HEK293 (cell line): ENCODE measurements at regions not wholly inside any gene's neighbourhood (a gene's known extent, or its start where the extent isn't known, plus 50 kb on each side); places are given as distances from the start of the nearest gene placed in this dataset.

Experiments used
- CTCF ChIA-PET: fragments of 350-600 bp; formaldehyde crosslinking; extraction: SDS; loops from one replicate; lab custom pipeline; 2021; ENCODE audit warnings: antibody characterized with exemption; lab: Yijun Ruan, JAX
- POLR2A ChIA-PET: fragments of 300-600 bp; formaldehyde crosslinking; extraction: SDS; loops from one replicate; lab custom pipeline; 2020; ENCODE audit warnings: antibody characterized with exemption, inconsistent platforms; lab: Yijun Ruan, JAX
- H3K27ac ChIP-seq: fragments of 200-500 bp; sonication (Bioruptor generic); 2 replicates; pipeline ENCODE4 v1.5.1; 2014; ENCODE audit warnings: low read depth, low read length, control low read depth, inconsistent platforms; ENCODE audit errors: extremely low read depth
- H3K36me3 ChIP-seq, 2 experiments: fragments of 200-500 bp in 1 of 2; sonication (Bioruptor generic) in 1 of 2; 1 replicate in 1 of 2; 2 replicates in 1 of 2; pipeline ENCODE4 v1.5.1; 2014 to 2017; ENCODE audit warnings: inconsistent platforms in 2 of 2, low read length in 2 of 2; ENCODE audit not compliant: control insufficient read depth in 2 of 2, insufficient read depth in 1 of 2
- H3K4me1 ChIP-seq: fragments of 200-500 bp; sonication (Bioruptor generic); 2 replicates; pipeline ENCODE4 v1.5.1; 2014; ENCODE audit warnings: mild to moderate bottlenecking, low read length, inconsistent platforms; ENCODE audit not compliant: control insufficient read depth, insufficient read depth
- H3K4me3 ChIP-seq: 2 replicates; pipeline ENCODE4 v1.5.1; 2011; ENCODE audit warnings: low read depth, mild to moderate bottlenecking, control low read depth, low read length, moderate library complexity
- H3K9me3 ChIP-seq: fragments of 200-500 bp; sonication (Bioruptor generic); 2 replicates; pipeline ENCODE4 v1.5.1; 2014; ENCODE audit warnings: low read depth, low read length, inconsistent platforms; ENCODE audit not compliant: control insufficient read depth, insufficient read depth
- EGR2 ChIP-seq: fragments of 450-650 bp; formaldehyde crosslinking; IDR thresholded peaks from 2 replicates; pipeline ENCODE4 v1.5.1; 2016; ENCODE audit warnings: low read depth, missing biosample characterization, missing genetic modification characterization
- FEZF1 ChIP-seq: fragments of 450-650 bp; formaldehyde crosslinking; IDR thresholded peaks from 2 replicates; pipeline ENCODE4 v1.5.1; 2016; ENCODE audit warnings: missing biosample characterization, missing genetic modification characterization
- SCRT2 ChIP-seq: fragments of 450-650 bp; formaldehyde crosslinking; IDR thresholded peaks from 2 replicates; pipeline ENCODE4 v1.5.1; 2016; ENCODE audit warnings: missing biosample characterization, missing genetic modification characterization
- ZNF114 ChIP-seq: fragments of 450-650 bp; formaldehyde crosslinking; IDR thresholded peaks from 2 replicates; pipeline ENCODE4 v1.5.0; 2017; ENCODE audit warnings: missing biosample characterization, missing genetic modification characterization
- ZNF140 ChIP-seq: fragments of 450-650 bp; formaldehyde crosslinking; IDR thresholded peaks from 2 replicates; pipeline ENCODE4 v1.5.1; 2016; ENCODE audit warnings: missing biosample characterization, missing genetic modification characterization
- ZNF16 ChIP-seq: fragments of 450-650 bp; formaldehyde crosslinking; IDR thresholded peaks from 2 replicates; pipeline ENCODE4 v1.5.1; 2016; ENCODE audit warnings: low read depth, missing biosample characterization, missing genetic modification characterization
- ZNF174 ChIP-seq: fragments of 450-650 bp; formaldehyde crosslinking; IDR thresholded peaks from 2 replicates; pipeline ENCODE4 v1.5.0; 2017; ENCODE audit warnings: missing biosample characterization, mild to moderate bottlenecking, missing genetic modification characterization
- ZNF23 ChIP-seq: fragments of 450-650 bp; formaldehyde crosslinking; IDR thresholded peaks from 2 replicates; pipeline ENCODE4 v1.5.1; 2016; ENCODE audit warnings: missing biosample characterization, missing genetic modification characterization, borderline replicate concordance
- ZNF266 ChIP-seq: fragments of 450-650 bp; formaldehyde crosslinking; IDR thresholded peaks from 2 replicates; pipeline ENCODE4 v1.5.1; 2016; ENCODE audit warnings: missing biosample characterization, missing genetic modification characterization, low read depth
- ZNF416 ChIP-seq: fragments of 450-650 bp; formaldehyde crosslinking; IDR thresholded peaks from 2 replicates; pipeline ENCODE4 v1.5.1; 2016; ENCODE audit warnings: missing biosample characterization, missing genetic modification characterization
- ZNF423 ChIP-seq: fragments of 450-650 bp; formaldehyde crosslinking; IDR thresholded peaks from 2 replicates; pipeline ENCODE4 v1.5.1; 2016; ENCODE audit warnings: missing biosample characterization, missing genetic modification characterization
- ZNF521 ChIP-seq: fragments of 450-650 bp; formaldehyde crosslinking; IDR thresholded peaks from 2 replicates; pipeline ENCODE4 v1.5.1; 2017; ENCODE audit warnings: missing biosample characterization, mild to moderate bottlenecking, missing genetic modification characterization
- ZNF571 ChIP-seq: fragments of 450-650 bp; formaldehyde crosslinking; IDR thresholded peaks from 2 replicates; pipeline ENCODE4 v1.5.0; 2017; ENCODE audit warnings: missing biosample characterization, missing genetic modification characterization
- ZNF629 ChIP-seq: fragments of 450-650 bp; formaldehyde crosslinking; IDR thresholded peaks from 2 replicates; pipeline ENCODE4 v1.5.1; 2017; ENCODE audit warnings: missing biosample characterization, missing genetic modification characterization
- ZNF654 ChIP-seq: fragments of 450-650 bp; formaldehyde crosslinking; IDR thresholded peaks from 2 replicates; pipeline ENCODE4 v1.5.1; 2016; ENCODE audit warnings: low read depth, missing biosample characterization, missing genetic modification characterization
- ZNF792 ChIP-seq: fragments of 450-650 bp; formaldehyde crosslinking; IDR thresholded peaks from 2 replicates; pipeline ENCODE4 v1.5.1; 2016; ENCODE audit warnings: missing biosample characterization, missing genetic modification characterization
- TF ChIP-seq, protein P1 (sequence below): IDR thresholded peaks from 2 replicates; pipeline ENCODE4 v1.6.1; 2011; ENCODE audit warnings: mild to moderate bottlenecking, low read depth, low read length, borderline replicate concordance
- TF ChIP-seq, protein P2 (sequence below): fragments of 450-650 bp; formaldehyde crosslinking; IDR thresholded peaks from 2 replicates; pipeline ENCODE4 v1.5.1; 2016; ENCODE audit warnings: missing biosample characterization, missing genetic modification characterization

DNA sequence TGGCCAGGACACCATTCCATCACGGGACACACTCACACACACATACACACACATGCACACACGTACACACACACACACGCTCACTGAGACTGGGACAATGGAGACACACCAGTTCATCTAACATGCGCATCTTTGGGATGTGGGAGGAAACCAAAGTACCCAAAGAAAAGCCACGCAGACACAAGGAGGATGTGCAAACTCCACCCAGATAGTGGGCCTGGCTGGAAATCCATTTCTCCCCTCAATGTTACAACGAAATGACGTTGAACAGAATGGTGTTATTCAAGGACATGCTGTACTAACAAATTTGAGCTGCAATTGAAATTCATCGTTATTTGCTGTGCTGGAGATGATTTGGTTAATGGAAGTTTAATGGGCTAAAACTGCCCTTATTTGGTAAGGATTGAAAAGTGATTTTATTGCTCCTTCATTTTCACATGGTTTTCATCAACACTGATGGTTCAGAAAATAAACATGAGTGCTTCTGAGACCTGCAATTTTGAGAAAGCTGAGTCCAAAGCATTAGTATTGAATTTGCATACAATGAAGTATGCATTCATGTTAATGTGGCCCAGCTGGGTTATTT is 110.0 kb downstream of the KCNE4 start:
- POLR2A ChIA-PET: no interaction called here
- no peaks in the 10 kb centered on the region for H3K4me1 ChIP-seq
- H3K36me3 ChIP-seq: no peaks in the 10 kb centered on the region
- no peaks in the 10 kb centered on the region for H3K9me3 ChIP-seq
- no peak overlapping the region for H3K4me3 ChIP-seq
- CTCF ChIA-PET: interaction anchor here (0.6 to 0.9 kb wide), 2 partner anchors 180 to 452 kb away, joined by 3 read pairs; no protein-coding TSS in a partner anchor
- TF ChIP-seq, protein P1, sequence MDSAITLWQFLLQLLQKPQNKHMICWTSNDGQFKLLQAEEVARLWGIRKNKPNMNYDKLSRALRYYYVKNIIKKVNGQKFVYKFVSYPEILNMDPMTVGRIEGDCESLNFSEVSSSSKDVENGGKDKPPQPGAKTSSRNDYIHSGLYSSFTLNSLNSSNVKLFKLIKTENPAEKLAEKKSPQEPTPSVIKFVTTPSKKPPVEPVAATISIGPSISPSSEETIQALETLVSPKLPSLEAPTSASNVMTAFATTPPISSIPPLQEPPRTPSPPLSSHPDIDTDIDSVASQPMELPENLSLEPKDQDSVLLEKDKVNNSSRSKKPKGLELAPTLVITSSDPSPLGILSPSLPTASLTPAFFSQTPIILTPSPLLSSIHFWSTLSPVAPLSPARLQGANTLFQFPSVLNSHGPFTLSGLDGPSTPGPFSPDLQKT: no peak
- TF ChIP-seq ZNF114 (tag by site-specific recombination) (no peak), ZNF174 (no peak), ZNF571 (tag by site-specific recombination) (no peak), ZNF140 (tag by site-specific recombination) (no peak), ZNF654 (tag by site-specific recombination) (no peak), EGR2 (tag by site-specific recombination) (no peak), FEZF1 (no peak)
- H3K27ac ChIP-seq: no peak overlapping the region

DNA sequence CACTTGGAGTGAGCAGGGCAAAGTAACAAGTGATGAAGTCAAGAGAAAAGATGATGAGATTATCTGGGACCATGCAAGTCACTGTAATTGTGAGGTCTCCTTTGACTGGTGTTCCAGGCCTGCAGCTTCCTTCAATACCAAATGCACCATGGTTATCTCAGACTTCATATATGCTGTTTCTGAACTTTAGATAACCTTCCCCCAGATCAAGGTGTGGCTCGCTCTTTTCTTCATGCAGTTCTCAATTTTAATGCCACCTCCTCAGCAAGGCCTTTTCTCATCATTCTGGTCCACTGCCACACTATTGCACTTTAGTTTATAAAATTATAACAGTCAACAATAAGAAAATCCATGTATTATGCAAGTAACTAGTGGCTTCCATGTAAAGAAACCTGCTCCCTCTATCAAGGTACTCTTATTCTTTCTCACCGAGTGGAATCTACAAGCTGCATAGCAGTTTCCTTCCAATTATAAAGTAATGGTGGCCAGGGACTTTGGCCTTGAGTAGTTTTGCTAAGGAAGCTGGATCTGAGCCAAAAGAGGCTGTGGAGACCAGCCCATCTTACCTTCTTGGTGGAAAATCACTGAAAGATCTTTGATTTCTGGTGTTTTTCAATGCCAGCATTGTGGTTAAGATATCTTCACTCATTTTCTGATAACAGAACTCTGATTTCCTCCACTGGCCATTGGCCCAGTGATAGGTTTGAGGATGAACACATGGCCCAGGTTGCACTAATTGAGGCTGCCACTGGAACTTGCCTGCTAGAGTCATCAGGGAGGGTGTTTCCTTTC is 113.6 kb downstream of the KCNE4 start:
- Histone ChIP-seq H3K4me3 (no peak overlapping the region), H3K36me3 (no peaks in the 10 kb centered on the region), H3K4me1 (no peaks in the 10 kb centered on the region), H3K27ac (no peak overlapping the region), H3K9me3 (no peaks in the 10 kb centered on the region)
- ChIA-PET POLR2A (no interaction called here), CTCF (no interaction called here)
- TF ChIP-seq ZNF423 (tag by site-specific recombination): no peak
- no peak for TF ChIP-seq ZNF23 (tag by site-specific recombination)
- no peak for TF ChIP-seq ZNF521
- TF ChIP-seq ZNF266 (tag by site-specific recombination): no peak
- TF ChIP-seq ZNF792 (tag by site-specific recombination): no peak
- TF ChIP-seq, protein P2, sequence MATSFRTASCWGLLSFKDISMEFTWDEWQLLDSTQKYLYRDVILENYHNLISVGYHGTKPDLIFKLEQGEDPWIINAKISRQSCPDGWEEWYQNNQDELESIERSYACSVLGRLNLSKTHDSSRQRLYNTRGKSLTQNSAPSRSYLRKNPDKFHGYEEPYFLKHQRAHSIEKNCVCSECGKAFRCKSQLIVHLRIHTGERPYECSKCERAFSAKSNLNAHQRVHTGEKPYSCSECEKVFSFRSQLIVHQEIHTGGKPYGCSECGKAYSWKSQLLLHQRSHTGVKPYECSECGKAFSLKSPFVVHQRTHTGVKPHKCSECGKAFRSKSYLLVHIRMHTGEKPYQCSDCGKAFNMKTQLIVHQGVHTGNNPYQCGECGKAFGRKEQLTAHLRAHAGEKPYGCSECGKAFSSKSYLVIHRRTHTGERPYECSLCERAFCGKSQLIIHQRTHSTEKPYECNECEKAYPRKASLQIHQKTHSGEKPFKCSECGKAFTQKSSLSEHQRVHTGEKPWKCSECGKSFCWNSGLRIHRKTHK (tag by site-specific recombination): no peak
- no peak for TF ChIP-seq ZNF629 (tag by site-specific recombination)
- no peak for TF ChIP-seq ZNF416 (tag by site-specific recombination)
- no peak for TF ChIP-seq ZNF16

DNA sequence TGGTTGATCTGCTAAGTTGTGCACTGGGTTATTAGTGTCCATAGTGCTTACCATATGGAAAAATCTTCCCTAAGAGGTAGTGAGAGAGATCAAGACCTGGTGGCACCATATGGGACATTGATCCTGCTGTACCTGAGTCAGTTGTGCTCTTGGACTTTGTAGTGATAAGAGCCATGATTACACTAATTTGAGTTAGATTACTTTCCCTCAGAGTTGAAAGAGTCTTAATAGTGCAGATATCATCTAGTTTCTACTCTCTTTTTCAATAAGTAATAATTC is 114.2 kb downstream of the KCNE4 start:
- CTCF ChIA-PET: no interaction called here
- no peak for TF ChIP-seq SCRT2 (tag by site-specific recombination)
- TF ChIP-seq, all 188 proteins: peak for 0
- Histone ChIP-seq H3K4me1 (no peaks in the 10 kb centered on the region), H3K4me3 (no peak overlapping the region), H3K9me3 (no peaks in the 10 kb centered on the region), H3K27ac (no peak overlapping the region), H3K36me3 (no peaks in the 10 kb centered on the region)
- POLR2A ChIA-PET: no interaction called here
